ENCODE measurements at regions not wholly inside any gene's neighbourhood (a gene's known extent, or its start where the extent isn't known, plus 50 kb on each side); places are given as distances from the start of the nearest gene placed in this dataset.

GRCh38 chr16:80489173-80489572 is 51.6 kb upstream of the DYNLRB2 start:
- DNase-seq, result no peak

GRCh38 chr16:80488167-80488566 is 52.6 kb upstream of the DYNLRB2 start:
- no peak for DNase-seq

DNA sequence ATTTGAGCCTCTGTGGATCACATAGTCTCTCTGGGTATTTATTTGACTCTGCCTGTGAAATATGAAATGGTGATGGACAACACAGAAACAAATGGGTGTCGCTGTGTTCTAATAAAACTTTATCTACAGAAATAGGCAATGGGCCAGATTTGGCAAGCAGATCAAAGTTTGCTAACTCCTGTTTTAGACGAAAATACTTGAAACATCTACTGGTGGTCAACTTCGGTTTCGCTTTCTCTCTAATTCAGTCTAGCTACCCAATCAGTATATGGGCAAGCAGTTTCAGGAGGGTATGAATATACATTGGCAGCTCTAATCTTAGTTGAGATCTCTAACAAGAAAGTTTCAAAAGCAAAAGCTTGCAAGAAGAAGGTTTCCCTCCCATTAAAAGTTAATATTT is 60.1 kb upstream of the DYNLRB2 start:
- no peak for DNase-seq

DNA sequence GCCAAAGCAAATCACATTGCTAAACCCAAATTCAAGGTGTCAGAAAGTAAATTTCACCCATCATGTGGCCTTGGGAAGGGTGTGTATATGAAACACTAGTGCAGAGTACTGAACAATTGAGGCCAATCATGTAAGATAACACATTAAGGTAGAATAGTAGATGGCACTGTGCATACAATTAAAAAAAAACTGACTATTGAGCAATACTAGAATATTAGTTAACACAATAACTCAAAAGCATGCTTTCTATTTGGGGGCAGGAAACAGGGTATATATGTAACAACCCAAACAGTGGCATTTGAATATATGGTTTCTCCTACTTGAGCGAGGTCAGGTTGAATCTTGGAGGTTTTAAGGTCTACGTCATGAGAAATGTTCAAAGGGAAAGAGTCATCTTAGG is 63.0 kb upstream of the DYNLRB2 start:
- DNase-seq, result no peak

GRCh38 chr16:80468029-80468428 is 72.8 kb upstream of the DYNLRB2 start:
- DNase-seq, result no peak

- DNase-seq, result peak; percentile 9 to 43
Measured at GRCh38 chr16:80466024-80466987, 74.5 kb upstream of the DYNLRB2 start.

DNA sequence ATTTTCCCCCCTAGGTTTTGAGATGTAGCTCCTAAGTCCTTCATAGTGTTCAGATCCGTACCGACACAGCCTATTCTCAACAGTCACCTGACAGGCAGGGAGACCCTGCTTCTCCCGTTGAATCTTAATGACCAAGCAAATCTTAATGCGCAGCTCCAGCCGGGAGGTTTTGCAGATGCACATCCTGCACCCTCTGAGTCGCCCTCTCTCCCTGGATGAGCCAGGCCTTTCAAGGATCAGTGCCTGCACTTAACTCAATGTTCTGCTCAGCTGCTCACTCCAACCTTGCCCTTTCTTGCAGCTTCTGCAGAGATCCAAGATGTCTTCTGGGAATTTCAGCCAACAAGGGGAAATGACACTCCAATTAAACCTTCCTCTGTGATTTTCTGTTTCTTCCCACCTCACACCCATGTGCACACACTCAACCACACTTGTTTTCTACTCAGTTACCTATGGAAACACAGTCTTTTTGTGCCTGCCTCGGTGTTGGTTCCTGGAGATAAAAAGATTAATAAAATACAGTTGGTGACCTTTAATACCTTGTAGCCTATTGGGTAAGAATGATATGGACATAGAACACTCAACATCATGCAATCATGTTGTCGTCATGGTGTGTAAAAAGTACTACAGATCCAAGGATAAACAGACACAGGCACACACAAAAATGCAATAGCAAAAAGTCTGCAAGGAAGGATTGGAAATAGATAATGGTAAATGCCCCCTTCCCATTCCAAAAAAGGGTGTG is 76.9 kb upstream of the DYNLRB2 start:
- DNase-seq, result no peak

GRCh38 chr16:80463326-80463725 is 77.5 kb upstream of the DYNLRB2 start:
- DNase-seq, result no peak

GRCh38 chr16:80462917-80463316 is 77.9 kb upstream of the DYNLRB2 start:
- no peak for DNase-seq

DNA sequence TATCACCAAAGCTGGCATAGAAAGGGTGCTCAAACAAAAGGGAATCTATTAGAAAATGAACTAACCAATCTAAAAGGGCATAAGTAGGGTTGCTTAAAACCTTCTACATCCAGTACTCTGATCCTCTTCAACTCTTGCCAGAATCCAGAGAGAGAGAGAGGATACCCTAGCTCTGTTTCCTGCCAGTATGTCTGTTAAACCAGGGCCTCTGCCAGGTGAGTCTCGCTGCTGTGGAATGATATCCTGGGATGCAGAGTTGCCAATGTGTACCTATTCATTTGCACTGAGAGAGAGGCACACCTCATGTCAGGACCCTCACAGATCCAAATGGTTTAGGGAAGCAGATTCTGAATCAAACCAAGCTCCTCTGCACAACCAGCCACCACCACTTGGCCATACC is 79.8 kb upstream of the DYNLRB2 start:
- DNase-seq, result no peak

- no peak for DNase-seq
Measured at GRCh38 chr16:80459966-80460365, 80.8 kb upstream of the DYNLRB2 start.

DNA sequence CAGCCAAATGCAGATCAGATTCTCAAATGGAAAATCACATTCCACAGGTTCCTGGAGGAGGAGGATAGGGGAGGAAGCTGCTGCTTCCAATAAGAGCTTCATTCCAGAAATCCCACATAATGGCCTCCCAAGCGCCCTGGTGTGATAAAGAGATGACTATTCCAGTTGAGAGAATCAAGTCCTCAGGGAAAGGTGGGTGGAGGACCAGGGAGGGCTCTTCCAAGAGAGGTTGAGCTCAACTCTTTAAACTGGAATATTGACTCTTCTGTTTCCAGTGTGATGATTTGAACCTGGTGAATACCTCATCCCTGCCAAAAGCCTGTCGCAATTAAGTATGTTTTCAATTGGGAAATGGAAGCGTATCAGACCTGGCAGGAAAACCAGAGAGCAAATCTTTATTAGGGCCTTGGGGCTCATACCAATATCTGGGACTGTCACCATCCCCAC is 81.4 kb upstream of the DYNLRB2 start:
- no peak for DNase-seq

DNA sequence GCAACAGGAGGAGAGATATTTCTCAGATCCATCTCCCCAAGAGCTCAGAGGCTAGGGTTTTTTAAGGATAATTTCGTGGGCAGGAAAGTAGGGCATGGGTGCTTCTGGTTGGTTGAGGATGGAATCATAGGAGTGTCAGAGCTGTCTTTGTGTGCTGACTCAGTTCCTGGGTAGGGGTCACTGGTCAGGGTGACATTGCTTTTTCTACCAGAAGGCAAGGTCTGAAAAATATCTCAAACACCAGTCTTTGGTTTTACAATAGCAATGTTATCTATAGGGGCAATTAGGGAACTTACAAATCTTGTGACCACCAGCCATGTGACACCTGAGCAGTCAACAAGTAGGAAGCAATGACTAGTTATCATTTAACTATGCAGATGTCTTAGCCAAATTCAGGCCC is 82.9 kb upstream of the DYNLRB2 start:
- DNase-seq, result no peak

GRCh38 chr16:80454802-80455201 is 86.0 kb upstream of the DYNLRB2 start:
- DNase-seq, result no peak

- DNase-seq, result no peak
Measured at GRCh38 chr16:80449392-80449791, 91.4 kb upstream of the DYNLRB2 start.

GRCh38 chr16:80447241-80447640 is 93.6 kb upstream of the DYNLRB2 start:
- DNase-seq, result no peak

DNA sequence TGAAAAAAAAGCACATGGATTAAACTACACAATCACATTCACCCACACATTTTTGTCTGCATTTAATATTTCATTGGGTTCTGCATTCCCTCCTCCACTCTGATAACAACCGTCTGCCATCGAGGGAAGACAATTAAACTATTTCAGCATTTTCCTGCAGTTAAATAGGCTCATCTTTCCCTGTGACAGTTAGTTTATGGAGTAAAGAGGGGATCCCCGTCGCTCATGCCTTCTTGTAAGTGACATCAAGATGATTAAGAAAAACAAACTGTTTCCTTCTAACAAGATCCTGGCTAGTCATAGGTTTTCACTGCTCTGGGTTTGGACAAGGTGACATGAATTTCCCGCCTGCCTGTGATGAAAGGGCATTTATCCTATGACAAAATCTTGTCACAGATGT is 98.0 kb upstream of the DYNLRB2 start:
- DNase-seq, result no peak

- DNase-seq, result no peak
Measured at GRCh38 chr16:80441935-80442334, 98.9 kb upstream of the DYNLRB2 start.

GRCh38 chr16:80440667-80441066 is 100.1 kb upstream of the DYNLRB2 start:
- DNase-seq, result no peak

DNA sequence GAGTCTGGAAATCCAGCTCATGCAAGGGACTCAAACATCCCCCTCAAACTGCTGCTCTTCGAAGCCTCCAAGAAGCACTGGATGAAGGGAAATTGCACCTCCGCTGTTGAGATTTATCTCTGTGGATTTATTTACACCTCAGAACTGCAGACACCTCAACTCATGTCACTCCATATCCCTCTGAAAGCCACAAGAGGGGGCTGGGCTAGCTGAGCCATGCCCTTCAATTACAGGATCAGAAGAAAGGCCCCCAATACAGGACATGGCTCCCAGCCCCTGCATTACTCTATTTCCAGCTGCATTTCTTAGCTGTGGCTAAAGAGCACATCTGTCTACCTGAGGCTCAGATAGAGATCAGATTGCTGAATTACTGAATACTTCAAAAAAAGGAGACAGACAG is 103.1 kb upstream of the DYNLRB2 start:
- no peak for DNase-seq

DNA sequence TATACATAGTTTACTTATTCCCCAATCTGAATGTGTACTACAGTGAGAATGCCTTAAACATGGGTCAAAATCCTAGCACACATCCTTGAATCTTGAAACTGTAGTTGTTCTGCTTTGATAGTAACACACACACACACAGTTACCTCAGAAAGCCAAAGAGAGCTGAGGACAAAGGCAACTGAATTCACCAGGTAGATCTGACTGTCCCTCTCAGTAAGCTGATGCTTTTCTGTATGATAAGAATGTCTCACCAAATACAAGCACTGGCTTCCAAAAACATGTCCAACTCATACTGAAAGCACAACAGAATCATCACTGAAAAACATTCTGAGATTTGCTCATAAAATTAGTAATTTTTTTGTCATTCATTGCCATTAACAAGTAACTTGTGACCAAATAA is 104.3 kb upstream of the DYNLRB2 start:
- no peak for DNase-seq

DNA sequence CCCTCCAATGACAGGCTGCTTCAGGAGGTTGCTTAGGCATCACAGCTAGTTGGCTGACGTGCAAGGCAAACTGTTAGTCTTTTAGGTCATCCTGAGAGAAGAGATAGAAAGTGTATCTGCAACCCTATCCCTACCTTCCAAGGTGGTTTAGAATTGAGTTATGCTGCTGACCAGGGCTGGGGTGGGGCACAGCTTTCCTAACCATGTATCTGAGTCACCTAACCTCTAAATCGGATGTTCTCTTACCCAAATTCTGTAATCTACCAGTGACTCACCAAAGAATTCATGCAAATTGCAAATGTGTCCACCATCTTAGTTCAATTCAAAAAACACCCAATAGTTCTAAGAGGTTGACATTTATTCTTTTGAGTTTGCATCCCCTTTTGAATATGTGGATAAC is 107.2 kb upstream of the DYNLRB2 start:
- DNase-seq, result no peak

- no peak for DNase-seq
Measured at GRCh38 chr16:80427795-80428194, 113.0 kb upstream of the DYNLRB2 start.

Measured in NCI-H2081 (cell line).